HCT116 (cell line): ENCODE measurements at regions not wholly inside any gene's neighbourhood (a gene's known extent, or its start where the extent isn't known, plus 50 kb on each side); places are given as distances from the start of the nearest gene placed in this dataset.

Source experiments
- CTCF ChIP-seq, 3 experiments: fragments of 200-600 bp in 1 of 3; sonication (generic) in 1 of 3; IDR thresholded peaks in 2 of 3; conservative IDR thresholded peaks in 1 of 3; 2 replicates each; pipeline ENCODE4 v1.5.1; 2012 to 2017; ENCODE audit warnings: low read depth in 2 of 3, low read length in 2 of 3, antibody characterized with exemption in 1 of 3, borderline replicate concordance in 1 of 3, control low read depth in 1 of 3, mild to moderate bottlenecking in 1 of 3, mixed read lengths in 1 of 3, mixed run types in 1 of 3, moderate library complexity in 1 of 3; ENCODE audit not compliant: insufficient read depth in 1 of 3
- EZH2 ChIP-seq: fragments of 200-600 bp; sonication (generic); IDR thresholded peaks from 2 replicates; pipeline ENCODE4 v1.6.1; 2017; ENCODE audit warnings: antibody characterized with exemption, mixed run types
- FOSL1 ChIP-seq: IDR thresholded peaks from 2 replicates; pipeline ENCODE4 v1.6.1; 2012; ENCODE audit warnings: low read depth
- MAX ChIP-seq: IDR thresholded peaks from 2 replicates; pipeline ENCODE4 v1.6.1; 2012
- POLR2A ChIP-seq: IDR thresholded peaks from 2 replicates; pipeline ENCODE4 v1.7.0; 2011; ENCODE audit warnings: borderline replicate concordance; ENCODE audit not compliant: insufficient read depth, insufficient read length; ENCODE audit errors: extremely low read depth
- SP1 ChIP-seq: IDR thresholded peaks from 2 replicates; pipeline ENCODE4 v1.6.1; 2012; ENCODE audit warnings: low read depth

GRCh38 chr2:128636802-128637147 lies 318.1 kb upstream of the HS6ST1 start:
- TF ChIP-seq SP1 (no peak), POLR2A (no peak), EZH2 (no peak), CTCF (IDR thresholded peaks at IDR 0.05 in 2 of 3, conservative IDR thresholded peaks at IDR 0.05 in 1 of 3; ENCODE audit: borderline replicate concordance in 1 of 3, insufficient read depth in 1 of 3, low read depth in 2 of 3, low read length in 2 of 3) (no peak), MAX (no peak), FOSL1 (no peak)
